ENCODE measurements at regions not wholly inside any gene's neighbourhood (a gene's known extent, or its start where the extent isn't known, plus 50 kb on each side); places are given as distances from the start of the nearest gene placed in this dataset.

- TF ChIP-seq CTBP2 (IDR thresholded peaks at IDR 0.05; ENCODE audit: borderline replicate concordance, insufficient read depth, insufficient read length, low read length): no peak
These were observed 460.0 kb upstream of the NRP1 start (continued) for GRCh38 chr10:33794460-33794859.

Measured in H1 (cell line).